ENCODE measurements at regions not wholly inside any gene's neighbourhood (a gene's known extent, or its start where the extent isn't known, plus 50 kb on each side); places are given as distances from the start of the nearest gene placed in this dataset.

DNA sequence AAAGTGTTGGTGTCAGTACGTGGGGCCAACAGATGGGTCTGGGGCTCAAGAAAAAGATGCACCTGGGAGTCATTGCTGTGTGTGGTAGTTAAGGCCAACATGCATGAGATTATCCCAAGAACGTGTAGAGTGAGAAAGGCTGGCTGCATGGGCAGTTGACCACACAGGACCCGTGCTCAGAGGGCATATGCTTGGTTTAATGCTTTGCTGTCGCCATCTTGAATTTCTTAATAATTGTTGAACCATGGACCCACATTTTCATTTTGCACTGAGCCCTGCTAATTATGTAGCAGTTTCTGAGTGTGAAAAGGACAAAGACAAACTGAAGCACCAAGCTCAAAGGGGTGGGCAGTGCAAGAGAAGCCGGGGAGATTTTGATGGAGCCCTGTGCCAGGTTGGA, 148.1 kb downstream of the CYP26B1 start:
- no peak overlapping the region for H3K27ac ChIP-seq
- no peaks in the 10 kb centered on the region for H3K79me2 ChIP-seq (ENCODE audit: low read depth)
- no peaks in the 10 kb centered on the region for H3K36me3 ChIP-seq
- no peak overlapping the region for H3K9ac ChIP-seq
- Mint-ChIP-seq H3K9me3 (no peaks in the 10 kb centered on the region), H3K36me3 (no peaks in the 10 kb centered on the region), H3K4me3 (no peak overlapping the region), H3K27me3 (ENCODE audit: insufficient read depth, low read depth) (no peaks in the 10 kb centered on the region), H3K27ac (no peak overlapping the region), H3K4me1 (peaks cover 8% of the 10 kb centered on the region)
- TF ChIP-seq EZH2phosphoT487 (IDR thresholded peaks at IDR 0.05) (no peak), EZH2 (IDR thresholded peaks at IDR 0.05) (no peak)
- TF ChIP-seq, protein P1, sequence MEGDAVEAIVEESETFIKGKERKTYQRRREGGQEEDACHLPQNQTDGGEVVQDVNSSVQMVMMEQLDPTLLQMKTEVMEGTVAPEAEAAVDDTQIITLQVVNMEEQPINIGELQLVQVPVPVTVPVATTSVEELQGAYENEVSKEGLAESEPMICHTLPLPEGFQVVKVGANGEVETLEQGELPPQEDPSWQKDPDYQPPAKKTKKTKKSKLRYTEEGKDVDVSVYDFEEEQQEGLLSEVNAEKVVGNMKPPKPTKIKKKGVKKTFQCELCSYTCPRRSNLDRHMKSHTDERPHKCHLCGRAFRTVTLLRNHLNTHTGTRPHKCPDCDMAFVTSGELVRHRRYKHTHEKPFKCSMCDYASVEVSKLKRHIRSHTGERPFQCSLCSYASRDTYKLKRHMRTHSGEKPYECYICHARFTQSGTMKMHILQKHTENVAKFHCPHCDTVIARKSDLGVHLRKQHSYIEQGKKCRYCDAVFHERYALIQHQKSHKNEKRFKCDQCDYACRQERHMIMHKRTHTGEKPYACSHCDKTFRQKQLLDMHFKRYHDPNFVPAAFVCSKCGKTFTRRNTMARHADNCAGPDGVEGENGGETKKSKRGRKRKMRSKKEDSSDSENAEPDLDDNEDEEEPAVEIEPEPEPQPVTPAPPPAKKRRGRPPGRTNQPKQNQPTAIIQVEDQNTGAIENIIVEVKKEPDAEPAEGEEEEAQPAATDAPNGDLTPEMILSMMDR (IDR thresholded peaks at IDR 0.05), result no peak
- H3K4me3 ChIP-seq, result no peak overlapping the region
- no peaks in the 10 kb centered on the region for H3K9me3 ChIP-seq (ENCODE audit: low read depth)
- H3K27me3 ChIP-seq, result no peaks in the 10 kb centered on the region
- no peaks in the 10 kb centered on the region for H3K4me1 ChIP-seq
- DNase-seq (ENCODE audit: low spot score), result no peak
- H3K4me2 ChIP-seq, result no peak overlapping the region
- no peaks in the 10 kb centered on the region for H4K20me1 ChIP-seq (ENCODE audit: low read depth)
- H2AFZ ChIP-seq (replicated peaks), result no peak overlapping the region
- H3F3A ChIP-seq (ENCODE audit: low read depth), result no peaks in the 10 kb centered on the region

DNA sequence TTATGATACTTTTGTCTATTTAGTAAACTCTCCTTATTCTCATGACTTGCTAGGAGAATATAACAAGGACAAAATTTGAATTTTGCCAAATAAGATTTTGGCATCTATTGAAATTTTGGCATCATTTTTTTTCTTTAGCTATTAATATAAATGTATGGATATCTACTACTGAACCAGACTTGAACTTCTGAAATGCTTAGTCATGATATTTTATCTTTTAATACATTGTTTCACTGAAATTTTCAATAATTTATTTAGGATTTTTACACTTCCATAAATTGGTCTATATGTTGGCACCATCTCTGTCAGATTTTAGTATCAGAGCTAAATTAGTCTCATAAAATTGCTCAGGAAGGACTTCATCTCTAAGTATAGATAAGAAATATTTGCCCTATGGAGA, 149.8 kb downstream of the CYP26B1 start:
- Histone ChIP-seq H3K27me3 (no peaks in the 10 kb centered on the region), H3K9me3 (ENCODE audit: low read depth) (no peaks in the 10 kb centered on the region), H3K79me2 (ENCODE audit: low read depth) (no peaks in the 10 kb centered on the region), H4K20me1 (ENCODE audit: low read depth) (no peaks in the 10 kb centered on the region), H3K9ac (no peak overlapping the region), H3K4me3 (no peak overlapping the region), H3K36me3 (no peaks in the 10 kb centered on the region), H3K4me2 (no peak overlapping the region), H3F3A (ENCODE audit: low read depth) (no peaks in the 10 kb centered on the region), H2AFZ (replicated peaks) (no peak overlapping the region), H3K4me1 (no peaks in the 10 kb centered on the region), H3K27ac (no peak overlapping the region)
- no peak overlapping the region for H3K4me3 Mint-ChIP-seq
- H3K36me3 Mint-ChIP-seq, result no peaks in the 10 kb centered on the region
- H3K27ac Mint-ChIP-seq, result no peak overlapping the region
- H3K4me1 Mint-ChIP-seq, result peaks cover 5% of the 10 kb centered on the region
- H3K9me3 Mint-ChIP-seq, result no peaks in the 10 kb centered on the region
- no peaks in the 10 kb centered on the region for H3K27me3 Mint-ChIP-seq (ENCODE audit: insufficient read depth, low read depth)
- DNase-seq (ENCODE audit: low spot score), result no peak
- no peak for TF ChIP-seq EZH2phosphoT487 (IDR thresholded peaks at IDR 0.05)
- no peak for TF ChIP-seq EZH2 (IDR thresholded peaks at IDR 0.05)
- TF ChIP-seq, protein P1 (IDR thresholded peaks at IDR 0.05), result no peak

DNA sequence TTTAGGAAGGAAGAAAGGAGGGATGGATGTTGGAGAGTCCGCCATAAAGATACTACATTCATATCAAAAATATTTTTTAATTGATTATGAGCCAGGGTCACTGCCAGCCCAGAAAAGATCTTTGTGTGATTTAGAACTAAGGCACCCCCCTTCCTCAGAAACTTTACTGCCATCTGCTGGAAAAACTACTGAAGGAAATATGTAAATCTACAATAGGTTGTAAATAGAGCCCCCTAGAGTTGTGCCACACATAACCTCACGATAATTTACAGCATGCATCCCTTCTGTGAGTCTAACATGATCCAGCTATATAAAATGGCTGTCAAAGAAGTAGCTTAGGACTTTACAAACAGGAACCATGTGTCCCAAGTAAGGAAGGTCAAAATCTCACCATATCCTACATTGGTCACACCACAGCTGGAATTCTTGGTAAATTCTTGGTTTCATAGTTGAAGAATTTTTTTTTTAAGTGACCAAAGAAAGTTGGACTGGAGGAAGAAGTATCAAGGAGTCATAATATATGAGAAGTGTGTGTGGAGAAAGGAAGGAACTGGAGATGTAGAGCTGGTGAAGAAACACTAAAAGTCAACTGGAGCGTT, 152.5 kb downstream of the CYP26B1 start:
- H3K36me3 ChIP-seq, result no peaks in the 10 kb centered on the region
- no peak overlapping the region for H3K4me2 ChIP-seq
- H4K20me1 ChIP-seq (ENCODE audit: low read depth), result no peaks in the 10 kb centered on the region
- Mint-ChIP-seq H3K4me1 (no peaks in the 10 kb centered on the region), H3K36me3 (no peaks in the 10 kb centered on the region), H3K27ac (no peak overlapping the region), H3K27me3 (ENCODE audit: insufficient read depth, low read depth) (peaks cover 2% of the 10 kb centered on the region), H3K4me3 (no peak overlapping the region), H3K9me3 (no peaks in the 10 kb centered on the region)
- H3K27me3 ChIP-seq, result no peaks in the 10 kb centered on the region
- H3K4me3 ChIP-seq, result no peak overlapping the region
- H3F3A ChIP-seq (ENCODE audit: low read depth), result no peaks in the 10 kb centered on the region
- TF ChIP-seq EZH2phosphoT487 (IDR thresholded peaks at IDR 0.05), result no peak
- TF ChIP-seq, protein P1 (IDR thresholded peaks at IDR 0.05), result peak; percentile 52
- no peaks in the 10 kb centered on the region for H3K4me1 ChIP-seq
- DNase-seq (ENCODE audit: low spot score), result peak; percentile 28
- no peak overlapping the region for H2AFZ ChIP-seq (replicated peaks)
- H3K79me2 ChIP-seq (ENCODE audit: low read depth), result no peaks in the 10 kb centered on the region
- no peak overlapping the region for H3K27ac ChIP-seq
- H3K9ac ChIP-seq, result no peak overlapping the region
- H3K9me3 ChIP-seq (ENCODE audit: low read depth), result no peaks in the 10 kb centered on the region

Measured in neural progenitor cell (in vitro differentiated cells).